CD14-positive monocyte (primary cell): ENCODE measurements at regions not wholly inside any gene's neighbourhood (a gene's known extent, or its start where the extent isn't known, plus 50 kb on each side); places are given as distances from the start of the nearest gene placed in this dataset.

Experiments used
- DNase-seq, 3 donors: peaks; one replicate each; pipeline ENCODE4 v3.0.0-alpha.2; 2011 to 2022
- H2AFZ ChIP-seq: 2 replicates; pipeline ENCODE4 v1.6.0; 2012; ENCODE audit warnings: mild to moderate bottlenecking, low read depth, low read length, inconsistent platforms; ENCODE audit not compliant: insufficient read depth, poor library complexity, severe bottlenecking
- H3K27ac ChIP-seq, 2 donors: 1 replicate in 1 of 2; 2 replicates in 1 of 2; pipeline ENCODE4 v1.5.1; 2012 to 2013; ENCODE audit warnings: low read length in 2 of 2, control low read depth in 1 of 2, inconsistent platforms in 1 of 2, low read depth in 1 of 2, mild to moderate bottlenecking in 1 of 2
- H3K27me3 ChIP-seq, 2 donors: one replicate each; pipeline versions ENCODE4 v1.6.0 to v1.6.1; 2011 to 2013; ENCODE audit warnings: low read length in 2 of 2; ENCODE audit not compliant: control insufficient read depth in 2 of 2, insufficient read depth in 2 of 2
- H3K36me3 ChIP-seq, 2 donors: replicated peaks in 1 of 2; 1 replicate in 1 of 2; 2 replicates in 1 of 2; pipeline versions ENCODE4 v1.5.1 to v1.6.1; 2012 to 2013; ENCODE audit warnings: low read length in 2 of 2, control low read depth in 1 of 2, inconsistent platforms in 1 of 2, mild to moderate bottlenecking in 1 of 2; ENCODE audit not compliant: insufficient read depth in 2 of 2, control insufficient read depth in 1 of 2
- H3K4me1 ChIP-seq, 2 donors: 1 replicate in 1 of 2; 2 replicates in 1 of 2; pipeline versions ENCODE4 v1.5.1 to v1.6.1; 2012 to 2013; ENCODE audit warnings: low read length in 2 of 2, control low read depth in 1 of 2, inconsistent platforms in 1 of 2, mild to moderate bottlenecking in 1 of 2, moderate library complexity in 1 of 2; ENCODE audit not compliant: insufficient read depth in 2 of 2, control insufficient read depth in 1 of 2
- H3K4me2 ChIP-seq: replicated peaks from 2 replicates; pipeline ENCODE3; 2012; ENCODE audit warnings: low read length, moderate library complexity, mild to moderate bottlenecking; ENCODE audit not compliant: poor library complexity, severe bottlenecking; ENCODE audit errors: extremely low read depth
- H3K4me3 ChIP-seq, 3 experiments: fragments of 200-600 bp in 1 of 3; sonication (generic) in 1 of 3; replicated peaks in 1 of 3; 1 replicate in 2 of 3; 2 replicates in 1 of 3; pipeline ENCODE4 v1.5.1; 2011 to 2013; ENCODE audit warnings: low read length in 3 of 3, mild to moderate bottlenecking in 3 of 3, control low read depth in 2 of 3, low read depth in 2 of 3, inconsistent platforms in 1 of 3, moderate library complexity in 1 of 3
- H3K79me2 ChIP-seq: 2 replicates; pipeline ENCODE4 v1.6.0; 2012; ENCODE audit warnings: mild to moderate bottlenecking, control low read depth, inconsistent platforms, low read length, moderate library complexity; ENCODE audit not compliant: insufficient read depth
- H3K9ac ChIP-seq: 2 replicates; pipeline ENCODE4 v1.6.0; 2017; ENCODE audit warnings: low read length, mild to moderate bottlenecking; ENCODE audit not compliant: insufficient read depth, poor library complexity, severe bottlenecking
- H3K9me3 ChIP-seq, 2 donors: replicated peaks in 1 of 2; 1 replicate in 1 of 2; 2 replicates in 1 of 2; pipeline versions ENCODE4 v1.5.1 to v1.6.1; 2012 to 2013; ENCODE audit warnings: low read length in 2 of 2, control low read depth in 1 of 2; ENCODE audit not compliant: control insufficient read depth in 1 of 2, insufficient read depth in 1 of 2
- H4K20me1 ChIP-seq: 2 replicates; pipeline ENCODE4 v1.6.0; 2012; ENCODE audit warnings: mild to moderate bottlenecking, low read length, control low read depth, moderate library complexity; ENCODE audit not compliant: insufficient read depth
- H3K27ac Mint-ChIP-seq, 7 donors: one replicate each; pipeline ENCODE4 v1.8.0; 2020; ENCODE audit warnings: mild to moderate bottlenecking in 7 of 7, mixed read lengths in 7 of 7, moderate library complexity in 6 of 7, inconsistent platforms in 2 of 7
- H3K27me3 Mint-ChIP-seq, 3 donors: one replicate each; pipeline ENCODE4 v1.8.0; 2021 to 2022; ENCODE audit warnings: low read depth in 3 of 3, mild to moderate bottlenecking in 3 of 3, mixed read lengths in 3 of 3, moderate library complexity in 3 of 3, inconsistent platforms in 1 of 3
- H3K36me3 Mint-ChIP-seq, 2 donors: one replicate each; pipeline ENCODE4 v1.8.0; 2020; ENCODE audit warnings: mixed read lengths in 2 of 2, inconsistent platforms in 1 of 2, mild to moderate bottlenecking in 1 of 2
- H3K4me1 Mint-ChIP-seq: one replicate; pipeline ENCODE4 v1.8.0; 2020; ENCODE audit warnings: mild to moderate bottlenecking, mixed read lengths
- H3K4me3 Mint-ChIP-seq, 2 donors: one replicate each; pipeline ENCODE4 v1.8.0; 2020; ENCODE audit warnings: mild to moderate bottlenecking in 2 of 2, mixed read lengths in 2 of 2, moderate library complexity in 1 of 2
- H3K9me3 Mint-ChIP-seq, 7 donors: one replicate each; pipeline ENCODE4 v1.8.0; 2020 to 2022; ENCODE audit warnings: mixed read lengths in 7 of 7, mild to moderate bottlenecking in 6 of 7, moderate library complexity in 6 of 7, inconsistent platforms in 2 of 7
- WGBS: methylation state at CpG from one replicate; pipeline ENCODE4 v1.1.5; 2013; ENCODE audit warnings: missing lambda C conversion rate; ENCODE audit not compliant: insufficient coverage; 5-methylcytosine and 5-hydroxymethylcytosine counted together
- intact Hi-C, 2 donors: fragments of 100-400 bp; cut with micrococcal nuclease; formaldehyde crosslinking; loops; one replicate each; pipeline versions ENCODE4 v1.15.0 to v1.15.1; 2023
- TF ChIP-seq, protein P1 (sequence below): fragments of 200-600 bp; IDR thresholded peaks from one replicate; pipeline ENCODE4 v1.8.0; 2022; ENCODE audit warnings: antibody characterized with exemption, mild to moderate bottlenecking

DNA sequence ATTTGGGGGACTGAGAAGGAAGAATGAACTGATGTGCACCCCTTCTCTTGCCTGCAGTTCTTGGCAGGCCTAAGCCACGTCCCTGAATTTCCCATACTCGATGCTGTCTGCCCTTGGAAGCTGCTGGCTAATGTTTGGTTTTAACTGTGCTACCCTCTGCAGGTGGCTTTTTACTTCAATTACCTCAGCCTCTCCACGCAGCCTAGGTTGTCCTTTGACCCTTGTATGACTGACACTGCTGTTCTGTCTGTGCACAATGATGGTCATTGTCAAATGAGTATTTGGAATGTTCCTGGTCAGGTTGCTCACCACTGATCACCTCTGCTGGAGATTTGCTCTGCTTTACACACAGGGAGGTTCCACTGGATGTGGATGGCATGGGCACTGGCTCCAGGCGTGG lies 137.1 kb downstream of the ZNF518B start:
- no peaks in the 10 kb centered on the region for H3K4me1 Mint-ChIP-seq

DNA sequence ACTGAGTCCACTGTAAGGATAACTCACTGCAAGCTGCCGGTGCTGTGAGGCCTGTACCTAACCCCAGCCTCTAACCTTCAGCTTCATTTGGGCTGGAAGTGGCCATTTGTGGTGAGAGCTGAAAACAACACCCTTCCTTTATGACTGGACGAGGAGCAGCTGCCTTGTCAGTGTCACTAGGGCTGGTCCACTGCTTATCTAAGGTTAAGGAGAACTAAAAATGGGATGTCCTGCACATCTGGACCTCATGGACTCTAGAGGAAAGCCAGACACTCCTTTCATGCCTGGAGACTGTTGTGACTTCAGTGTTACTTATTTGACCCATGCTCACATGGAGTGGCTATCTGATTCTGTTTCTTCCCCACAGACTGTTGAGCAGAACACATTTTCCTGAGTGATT lies 139.9 kb downstream of the ZNF518B start:
- no peak overlapping the region for H3K27ac Mint-ChIP-seq
- Histone ChIP-seq H3K9me3 (no peaks in the 10 kb centered on the region), H3K9ac (no peak overlapping the region), H3K27me3 (no peaks in the 10 kb centered on the region), H3K4me2 (no peak overlapping the region), H3K79me2 (no peaks in the 10 kb centered on the region), H4K20me1 (no peaks in the 10 kb centered on the region), H3K27ac (no peak overlapping the region), H3K4me1 (no peaks in the 10 kb centered on the region), H2AFZ (no peak overlapping the region), H3K4me3 (no peak overlapping the region), H3K36me3 (no peaks in the 10 kb centered on the region)
- 100% methylated on average over 2 of the region's 2 CpGs for WGBS
- peaks cover 0 to 2% (median 0%) of the 10 kb centered on the region in 7 donors for H3K9me3 Mint-ChIP-seq
- H3K27me3 Mint-ChIP-seq: peaks cover 0 to 1% (median 0%) of the 10 kb centered on the region in 3 donors
- DNase-seq: no peak
- no peak overlapping the region for H3K4me3 Mint-ChIP-seq
- intact Hi-C loops: no loop called here
- TF ChIP-seq, protein P1, sequence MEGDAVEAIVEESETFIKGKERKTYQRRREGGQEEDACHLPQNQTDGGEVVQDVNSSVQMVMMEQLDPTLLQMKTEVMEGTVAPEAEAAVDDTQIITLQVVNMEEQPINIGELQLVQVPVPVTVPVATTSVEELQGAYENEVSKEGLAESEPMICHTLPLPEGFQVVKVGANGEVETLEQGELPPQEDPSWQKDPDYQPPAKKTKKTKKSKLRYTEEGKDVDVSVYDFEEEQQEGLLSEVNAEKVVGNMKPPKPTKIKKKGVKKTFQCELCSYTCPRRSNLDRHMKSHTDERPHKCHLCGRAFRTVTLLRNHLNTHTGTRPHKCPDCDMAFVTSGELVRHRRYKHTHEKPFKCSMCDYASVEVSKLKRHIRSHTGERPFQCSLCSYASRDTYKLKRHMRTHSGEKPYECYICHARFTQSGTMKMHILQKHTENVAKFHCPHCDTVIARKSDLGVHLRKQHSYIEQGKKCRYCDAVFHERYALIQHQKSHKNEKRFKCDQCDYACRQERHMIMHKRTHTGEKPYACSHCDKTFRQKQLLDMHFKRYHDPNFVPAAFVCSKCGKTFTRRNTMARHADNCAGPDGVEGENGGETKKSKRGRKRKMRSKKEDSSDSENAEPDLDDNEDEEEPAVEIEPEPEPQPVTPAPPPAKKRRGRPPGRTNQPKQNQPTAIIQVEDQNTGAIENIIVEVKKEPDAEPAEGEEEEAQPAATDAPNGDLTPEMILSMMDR: no peak
- no peaks in the 10 kb centered on the region for H3K4me1 Mint-ChIP-seq
- H3K36me3 Mint-ChIP-seq: no peaks in the 10 kb centered on the region

More for the DNA sequence above, 137.1 kb downstream of the ZNF518B start:
- TF ChIP-seq, protein P1: no peak
- Histone ChIP-seq H3K36me3 (no peaks in the 10 kb centered on the region), H3K27me3 (no peaks in the 10 kb centered on the region), H3K9me3 (no peaks in the 10 kb centered on the region), H3K4me3 (no peak overlapping the region), H3K9ac (no peak overlapping the region), H3K27ac (no peak overlapping the region), H3K4me2 (no peak overlapping the region), H4K20me1 (no peaks in the 10 kb centered on the region), H3K4me1 (no peaks in the 10 kb centered on the region), H2AFZ (no peak overlapping the region), H3K79me2 (no peaks in the 10 kb centered on the region)
- intact Hi-C loops: no loop called here
- Mint-ChIP-seq H3K27me3 (peaks cover 0 to 3% (median 0%) of the 10 kb centered on the region in 3 donors), H3K27ac (no peak overlapping the region), H3K36me3 (no peaks in the 10 kb centered on the region), H3K4me3 (no peak overlapping the region), H3K9me3 (peaks cover 0 to 4% (median 1%) of the 10 kb centered on the region in 7 donors)
- 96% methylated on average over 4 of the region's 4 CpGs for WGBS
- DNase-seq: no peak
